ENCODE measurements at regions not wholly inside any gene's neighbourhood (a gene's known extent, or its start where the extent isn't known, plus 50 kb on each side); places are given as distances from the start of the nearest gene placed in this dataset.
"Not testable (repeated sequence)": the region's sequence is repeated elsewhere in the genome, so short reads cannot be mapped to it uniquely, and the experiment has no call there.

GRCh38 chr7:35915247-35915955 is 114.5 kb downstream of the SEPTIN7 start:
- TF ChIP-seq ZNF431 (CRISPR knock-in tag; IDR thresholded peaks at IDR 0.05); FOXJ3 (CRISPR knock-in tag; IDR thresholded peaks at IDR 0.05); GMEB1 (CRISPR knock-in tag; IDR thresholded peaks at IDR 0.05); REST (IDR thresholded peaks at IDR 0.05; ENCODE audit: borderline replicate concordance); REST (CRISPR knock-in tag; IDR thresholded peaks at IDR 0.05; ENCODE audit: low read depth): not testable (repeated sequence)
